Adrenal gland (tissue), 9 donors: ENCODE measurements at regions not wholly inside any gene's neighbourhood (a gene's known extent, or its start where the extent isn't known, plus 50 kb on each side); places are given as distances from the start of the nearest gene placed in this dataset.
A peak's percentile ranks its signal among the peaks of the same experiment; 100 is the strongest.

Source experiments
- DNase-seq, 7 donors: peaks; one replicate each; pipeline ENCODE4 v3.0.0-alpha.2; 2019 to 2020
- H3K27ac ChIP-seq, 5 donors: fragments of 200-600 bp; sonication (generic) in 4 of 5; 1 replicate in 3 of 5; 2 replicates in 2 of 5; pipeline versions ENCODE4 v1.5.1 to v1.8.0; 2016 to 2020; ENCODE audit warnings: mild to moderate bottlenecking in 1 of 5
- H3K27me3 ChIP-seq: fragments of 200-600 bp; 2 replicates; pipeline ENCODE4 v1.8.0; 2021
- H3K36me3 ChIP-seq, 2 donors: fragments of 200-600 bp; replicated peaks in 1 of 2; 1 replicate in 1 of 2; 2 replicates in 1 of 2; pipeline versions ENCODE4 v1.5.1 to v1.8.0; 2018 to 2022
- H3K4me1 ChIP-seq, 2 donors: fragments of 200-600 bp; replicated peaks in 1 of 2; 1 replicate in 1 of 2; 2 replicates in 1 of 2; pipeline versions ENCODE4 v1.5.1 to v1.8.0; 2018 to 2021
- H3K4me3 ChIP-seq, 4 donors: fragments of 200-600 bp; sonication (generic) in 3 of 4; one replicate each; pipeline ENCODE4 v1.5.1; 2016 to 2018
- H3K9me3 ChIP-seq, 3 donors: fragments of 200-600 bp; sonication (generic) in 1 of 3; replicated peaks in 1 of 3; 1 replicate in 2 of 3; 2 replicates in 1 of 3; pipeline versions ENCODE4 v1.5.1 to v1.8.0; 2016 to 2021
- CTCF ChIP-seq, 6 experiments: fragments of 450-650 bp in 4 of 6; fragments of 200-600 bp in 2 of 6; sonication (generic) in 1 of 6; IDR thresholded peaks; 1 replicate in 5 of 6; 2 replicates in 1 of 6; pipeline versions ENCODE4 v1.5.1 to v1.8.0; 2016 to 2021; ENCODE audit warnings: antibody characterized with exemption in 6 of 6, mild to moderate bottlenecking in 2 of 6, moderate library complexity in 1 of 6
- POLR2A ChIP-seq, 2 donors: fragments of 450-650 bp; IDR thresholded peaks; one replicate each; pipeline ENCODE4 v1.6.1; 2017; ENCODE audit warnings: antibody characterized with exemption in 2 of 2, mild to moderate bottlenecking in 2 of 2, moderate library complexity in 1 of 2
- WGBS, 4 donors: extraction: QIAGEN DNeasy Blood & Tissue Kit in 2 of 4; methylation state at CpG; one replicate each; pipeline versions ENCODE4 v1.1.5 to v1.1.7; 2013 to 2017; 5-methylcytosine and 5-hydroxymethylcytosine counted together
- intact Hi-C, 2 donors: fragments of 100-400 bp; cut with DNase I; formaldehyde crosslinking; loops; one replicate each; pipeline versions ENCODE4 v1.14.1 to v1.15.0; 2022 to 2023
- donor health status: healthy with polysubstance abuse.
- donor health status: Bipolar disorder and iron deficiency.
- donor health status: DM: yes; HTN: yes; CAD: no.
- donor health status: DM: no; HTN: no; CAD: no.
- donor health status: DM: no; HTN: no; CAD: no.

- intact Hi-C loops = no loop called here
Observed at GRCh38 chr17:77649717-77650211, 308.7 kb upstream of the TNRC6C start.

GRCh38 chr17:77651988-77652387 is 306.5 kb upstream of the TNRC6C start:
- no peaks in the 10 kb centered on the region for H3K4me1 ChIP-seq
- no peaks in the 10 kb centered on the region for H3K36me3 ChIP-seq
- TF ChIP-seq CTCF (IDR thresholded peaks at IDR 0.05) (no peak), POLR2A (IDR thresholded peaks at IDR 0.05) (no peak)
- H3K27ac ChIP-seq = no peak overlapping the region
- no peak for DNase-seq
- H3K27me3 ChIP-seq = peaks cover 4% of the 10 kb centered on the region
- intact Hi-C loops = no loop called here
- WGBS, 4 donors = 67 to 88% (median 75%) methylated on average over 4 of the region's 4 CpGs
- no peak overlapping the region for H3K4me3 ChIP-seq
- no peaks in the 10 kb centered on the region for H3K9me3 ChIP-seq

More at GRCh38 chr17:77649717-77650211, 308.7 kb upstream of the TNRC6C start:
- Histone ChIP-seq H3K27me3 (no peaks in the 10 kb centered on the region), H3K36me3 (no peaks in the 10 kb centered on the region), H3K27ac (no peak overlapping the region), H3K4me3 (no peak overlapping the region), H3K4me1 (no peaks in the 10 kb centered on the region), H3K9me3 (no peaks in the 10 kb centered on the region)
- 74 to 78% (median 76%) methylated on average over 8 of the region's 8 CpGs for WGBS, 4 donors
- TF ChIP-seq POLR2A (IDR thresholded peaks at IDR 0.05) (no peak), CTCF (IDR thresholded peaks at IDR 0.05) (no peak)
- DNase-seq = peak in 1 of 7 donors; percentile 23

GRCh38 chr17:77654296-77654695 is 304.2 kb upstream of the TNRC6C start:
- DNase-seq = no peak
- TF ChIP-seq CTCF (IDR thresholded peaks at IDR 0.05) (no peak), POLR2A (IDR thresholded peaks at IDR 0.05) (no peak)
- Histone ChIP-seq H3K27me3 (peaks cover 18% of the 10 kb centered on the region), H3K27ac (no peak overlapping the region), H3K4me1 (no peaks in the 10 kb centered on the region), H3K9me3 (peaks cover 0 to 5% (median 0%) of the 10 kb centered on the region in 3 donors), H3K4me3 (no peak overlapping the region), H3K36me3 (no peaks in the 10 kb centered on the region)
- intact Hi-C loops = no loop called here
- 82 to 93% (median 88%) methylated on average over 3 to 5 of the region's 5 CpGs for WGBS, 4 donors

GRCh38 chr17:77654850-77655249 is 303.7 kb upstream of the TNRC6C start:
- intact Hi-C loops = no loop called here
- Histone ChIP-seq H3K4me3 (no peak overlapping the region), H3K27me3 (peaks cover 18% of the 10 kb centered on the region), H3K9me3 (peaks cover 0 to 5% (median 0%) of the 10 kb centered on the region in 3 donors), H3K4me1 (no peaks in the 10 kb centered on the region), H3K36me3 (no peaks in the 10 kb centered on the region), H3K27ac (no peak overlapping the region)
- 29 to 50% (median 38%) methylated on average over 13 of the region's 13 CpGs for WGBS, 4 donors
- no peak for DNase-seq
- TF ChIP-seq CTCF (IDR thresholded peaks at IDR 0.05) (no peak), POLR2A (IDR thresholded peaks at IDR 0.05) (no peak)
